H9 (cell line): ENCODE measurements at regions not wholly inside any gene's neighbourhood (a gene's known extent, or its start where the extent isn't known, plus 50 kb on each side); places are given as distances from the start of the nearest gene placed in this dataset.

Source experiments
- DNase-seq: peaks from one replicate; pipeline ENCODE4 v3.0.0-alpha.2; 2017
- H2AFZ ChIP-seq: one replicate; pipeline ENCODE4 v1.6.1; 2013; ENCODE audit warnings: mild to moderate bottlenecking, low read length, control low read depth, moderate library complexity
- H2AK5ac ChIP-seq: 2 replicates; pipeline ENCODE4 v1.6.1; 2013; ENCODE audit warnings: low read length, control low read depth, mixed read lengths; ENCODE audit not compliant: insufficient read length
- H2BK120ac ChIP-seq: one replicate; pipeline ENCODE4 v1.6.1; 2013; ENCODE audit warnings: low read depth, mild to moderate bottlenecking, low read length, control low read depth, inconsistent platforms; ENCODE audit not compliant: poor library complexity, severe bottlenecking
- H2BK12ac ChIP-seq: 2 replicates; pipeline ENCODE4 v1.6.1; 2013; ENCODE audit warnings: low read length, control low read depth, mixed read lengths, low read depth; ENCODE audit not compliant: insufficient read length
- H2BK15ac ChIP-seq: 2 replicates; pipeline ENCODE4 v1.6.1; 2013; ENCODE audit warnings: low read depth, low read length, control low read depth
- H2BK20ac ChIP-seq: one replicate; pipeline ENCODE4 v1.6.1; 2013; ENCODE audit warnings: low read depth, mild to moderate bottlenecking, low read length, control low read depth, inconsistent platforms; ENCODE audit not compliant: poor library complexity, severe bottlenecking
- H2BK5ac ChIP-seq: 2 replicates; pipeline ENCODE4 v1.6.1; 2013; ENCODE audit warnings: low read length, control low read depth, mixed read lengths; ENCODE audit not compliant: insufficient read length
- H3K14ac ChIP-seq: 2 replicates; pipeline ENCODE4 v1.6.1; 2013; ENCODE audit warnings: low read length, control low read depth; ENCODE audit not compliant: insufficient read depth
- H3K18ac ChIP-seq: 2 replicates; pipeline ENCODE4 v1.6.1; 2013; ENCODE audit warnings: low read depth, mild to moderate bottlenecking, mixed read lengths, low read length, control low read depth; ENCODE audit not compliant: insufficient read length
- H3K23ac ChIP-seq: 2 replicates; pipeline ENCODE4 v1.6.1; 2013; ENCODE audit warnings: low read length, control low read depth, mixed read lengths, low read depth; ENCODE audit not compliant: insufficient read length
- H3K23me2 ChIP-seq: 2 replicates; pipeline ENCODE4 v1.6.1; 2013; ENCODE audit warnings: low read depth, mild to moderate bottlenecking, mixed read lengths, low read length, control low read depth; ENCODE audit not compliant: insufficient read length, poor library complexity, severe bottlenecking
- H3K27ac ChIP-seq: 2 replicates; pipeline ENCODE4 v1.5.1; 2013; ENCODE audit warnings: low read length, control low read depth, mixed read lengths, low read depth; ENCODE audit not compliant: insufficient read length
- H3K27me3 ChIP-seq: 2 replicates; pipeline ENCODE4 v1.6.1; 2013; ENCODE audit warnings: low read length, control low read depth, inconsistent platforms; ENCODE audit not compliant: insufficient read depth
- H3K4ac ChIP-seq: 2 replicates; pipeline ENCODE4 v1.6.1; 2013; ENCODE audit warnings: low read depth, mild to moderate bottlenecking, control low read depth, inconsistent platforms, low read length, moderate library complexity
- H3K4me1 ChIP-seq: 2 replicates; pipeline ENCODE4 v1.6.1; 2013; ENCODE audit warnings: low read length, control low read depth, inconsistent platforms; ENCODE audit not compliant: insufficient read depth
- H3K4me2 ChIP-seq: 2 replicates; pipeline ENCODE4 v1.6.1; 2013; ENCODE audit warnings: low read length, control low read depth, mixed read lengths; ENCODE audit not compliant: insufficient read length, insufficient read depth
- H3K56ac ChIP-seq: 2 replicates; pipeline ENCODE4 v1.6.1; 2013; ENCODE audit warnings: low read depth, mild to moderate bottlenecking, mixed read lengths, low read length, control low read depth; ENCODE audit not compliant: insufficient read length
- H3K79me1 ChIP-seq: 2 replicates; pipeline ENCODE4 v1.6.1; 2013; ENCODE audit warnings: low read depth, mild to moderate bottlenecking, moderate library complexity, low read length, control low read depth, inconsistent platforms; ENCODE audit not compliant: insufficient read depth, poor library complexity, severe bottlenecking
- H3K79me2 ChIP-seq: 2 replicates; pipeline ENCODE4 v1.6.1; 2013; ENCODE audit warnings: low read length, control low read depth, inconsistent platforms; ENCODE audit not compliant: insufficient read depth
- H3K9ac ChIP-seq: 2 replicates; pipeline ENCODE4 v1.6.1; 2013; ENCODE audit warnings: low read length, control low read depth, mixed read lengths; ENCODE audit not compliant: insufficient read length; ENCODE audit errors: extremely low read depth
- H3K9me3 ChIP-seq: one replicate; pipeline ENCODE4 v1.6.1; 2013; ENCODE audit warnings: low read depth, low read length, inconsistent platforms; ENCODE audit not compliant: control insufficient read depth
- H3T11ph ChIP-seq: one replicate; pipeline ENCODE4 v1.6.1; 2013; ENCODE audit warnings: mild to moderate bottlenecking, low read length, control low read depth, inconsistent platforms
- H4K20me1 ChIP-seq: one replicate; pipeline ENCODE4 v1.6.1; 2013; ENCODE audit not compliant: control insufficient read depth, insufficient read length, insufficient read depth
- H4K5ac ChIP-seq: 2 replicates; pipeline ENCODE4 v1.6.1; 2013; ENCODE audit warnings: low read depth, mild to moderate bottlenecking, mixed read lengths, low read length, control low read depth; ENCODE audit not compliant: insufficient read length
- H4K8ac ChIP-seq: replicated peaks from 2 replicates; pipeline ENCODE4 v1.6.1; 2013; ENCODE audit warnings: low read length, control low read depth, mixed read lengths, low read depth; ENCODE audit not compliant: insufficient read length
- H4K91ac ChIP-seq: 2 replicates; pipeline ENCODE4 v1.6.1; 2013; ENCODE audit warnings: low read depth, mild to moderate bottlenecking, moderate library complexity, mixed read lengths, low read length, control low read depth; ENCODE audit not compliant: insufficient read length
- H3K27ac Mint-ChIP-seq, 3 experiments: 2 replicates in 2 of 3; 3 replicates in 1 of 3; pipeline ENCODE4 v1.8.0; 2020 to 2021; ENCODE audit warnings: mixed read lengths in 3 of 3, mild to moderate bottlenecking in 1 of 3, moderate library complexity in 1 of 3
- H3K27me3 Mint-ChIP-seq: 2 replicates; pipeline ENCODE4 v1.8.0; 2021; ENCODE audit warnings: low read depth, mild to moderate bottlenecking, moderate library complexity, mixed read lengths
- H3K36me3 Mint-ChIP-seq, 3 experiments: 2 replicates in 2 of 3; 3 replicates in 1 of 3; pipeline ENCODE4 v1.8.0; 2020 to 2021; ENCODE audit warnings: low read depth in 3 of 3, mixed read lengths in 3 of 3; ENCODE audit not compliant: insufficient read depth in 1 of 3
- H3K4me1 Mint-ChIP-seq, 2 experiments: 2 replicates each; pipeline ENCODE4 v1.8.0; 2020; ENCODE audit warnings: mixed read lengths in 2 of 2
- H3K4me3 Mint-ChIP-seq, 2 experiments: 2 replicates in 1 of 2; 3 replicates in 1 of 2; pipeline ENCODE4 v1.8.0; 2020 to 2021; ENCODE audit warnings: mild to moderate bottlenecking in 2 of 2, mixed read lengths in 2 of 2, moderate library complexity in 1 of 2
- H3K9me3 Mint-ChIP-seq, 2 experiments: 2 replicates in 1 of 2; 3 replicates in 1 of 2; pipeline ENCODE4 v1.8.0; 2020; ENCODE audit warnings: mild to moderate bottlenecking in 2 of 2, mixed read lengths in 2 of 2, moderate library complexity in 1 of 2
- CTCF ChIP-seq: fragments of 200-600 bp; sonication (generic); conservative IDR thresholded peaks from 3 replicates; pipeline ENCODE4 v1.8.0; 2021; ENCODE audit warnings: antibody characterized with exemption, mild to moderate bottlenecking
- WGBS: extraction: QIAGEN DNeasy Blood & Tissue Kit; methylation state at CpG from one replicate; pipeline ENCODE4 v1.1.7; 2013; ENCODE audit warnings: missing lambda C conversion rate, low lambda C conversion rate, mixed read lengths; ENCODE audit not compliant: insufficient read length; ENCODE audit errors: extremely low coverage; 5-methylcytosine and 5-hydroxymethylcytosine counted together

- Histone ChIP-seq H2BK5ac (no peak overlapping the region), H3K56ac (no peak overlapping the region), H2BK20ac (no peak overlapping the region), H3K79me1 (no peaks in the 10 kb centered on the region), H3K27me3 (no peaks in the 10 kb centered on the region), H2AK5ac (no peak overlapping the region), H3K14ac (no peak overlapping the region), H2BK120ac (no peak overlapping the region), H3K9ac (no peak overlapping the region), H3K18ac (no peak overlapping the region), H3T11ph (no peak overlapping the region), H3K23ac (no peak overlapping the region), H4K20me1 (no peaks in the 10 kb centered on the region), H3K4me1 (no peaks in the 10 kb centered on the region), H4K8ac (no peak overlapping the region), H3K9me3 (no peaks in the 10 kb centered on the region), H3K23me2 (peaks cover 4% of the 10 kb centered on the region), H3K27ac (no peak overlapping the region), H2AFZ (no peak overlapping the region), H2BK12ac (no peak overlapping the region), H3K79me2 (no peaks in the 10 kb centered on the region), H4K91ac (no peak overlapping the region), H3K4ac (no peak overlapping the region), H4K5ac (no peak overlapping the region), H3K4me2 (no peak overlapping the region), H2BK15ac (no peak overlapping the region)
- H3K4me3 Mint-ChIP-seq: no peak overlapping the region
- TF ChIP-seq CTCF: no peak
- peaks cover 10% of the 10 kb centered on the region for H3K27me3 Mint-ChIP-seq
- H3K4me1 Mint-ChIP-seq: 0 out of 4 replicates have a peak, but pooled peaks cover 0 to 2% of the 10 kb centered on the region in 2 experiments
- H3K9me3 Mint-ChIP-seq: peaks cover 3% of the 10 kb centered on the region in 2 experiments; a peak in 2 of 5 replicates
- no CpG with 5 or more reads among the region's 4 CpGs for WGBS
- no peaks in the 10 kb centered on the region for H3K36me3 Mint-ChIP-seq
- H3K27ac Mint-ChIP-seq: no peak overlapping the region
- no peak for DNase-seq
Observed at GRCh38 chr2:61759005-61759404, 94.9 kb downstream of the FAM161A start.
